Mesenchymal stem cell (in vitro differentiated cells and primary cell): ENCODE measurements at regions not wholly inside any gene's neighbourhood (a gene's known extent, or its start where the extent isn't known, plus 50 kb on each side); places are given as distances from the start of the nearest gene placed in this dataset.

ENCODE experiments used
- DNase-seq: peaks from one replicate; pipeline ENCODE4 v3.0.0-alpha.2; 2013
- H2AFZ ChIP-seq: one replicate; pipeline ENCODE4 v1.6.1; 2013; ENCODE audit warnings: low read depth, mild to moderate bottlenecking, control low read depth, inconsistent platforms, low read length, moderate library complexity
- H2AK5ac ChIP-seq: 2 replicates; pipeline ENCODE4 v1.6.1; 2013; ENCODE audit warnings: low read length, moderate library complexity, mild to moderate bottlenecking, inconsistent platforms; ENCODE audit not compliant: severe bottlenecking
- H2BK120ac ChIP-seq: one replicate; pipeline ENCODE4 v1.6.1; 2013; ENCODE audit warnings: low read depth, mild to moderate bottlenecking, inconsistent platforms, low read length, moderate library complexity
- H2BK12ac ChIP-seq, 2 experiments: one replicate each; pipeline ENCODE4 v1.6.1; 2013; ENCODE audit warnings: inconsistent platforms in 2 of 2, low read length in 2 of 2, mild to moderate bottlenecking in 2 of 2, moderate library complexity in 2 of 2, control low read depth in 1 of 2
- H2BK15ac ChIP-seq: one replicate; pipeline ENCODE4 v1.6.1; 2013; ENCODE audit warnings: mild to moderate bottlenecking, low read depth, inconsistent platforms; ENCODE audit not compliant: poor library complexity, severe bottlenecking
- H2BK5ac ChIP-seq: 2 replicates; pipeline ENCODE4 v1.6.1; 2013; ENCODE audit warnings: low read depth, mild to moderate bottlenecking, low read length, control low read depth, inconsistent platforms; ENCODE audit not compliant: poor library complexity, severe bottlenecking
- H3K14ac ChIP-seq, 2 experiments: one replicate each; pipeline ENCODE4 v1.6.1; 2013; ENCODE audit warnings: inconsistent platforms in 2 of 2, low read length in 2 of 2, control low read depth in 1 of 2, mild to moderate bottlenecking in 1 of 2, moderate library complexity in 1 of 2
- H3K18ac ChIP-seq, 2 experiments: one replicate each; pipeline ENCODE4 v1.6.1; 2013; ENCODE audit warnings: inconsistent platforms in 2 of 2, low read length in 2 of 2, control low read depth in 1 of 2, low read depth in 1 of 2, mild to moderate bottlenecking in 1 of 2
- H3K23ac ChIP-seq, 2 experiments: one replicate each; pipeline ENCODE4 v1.6.1; 2013; ENCODE audit warnings: inconsistent platforms in 2 of 2, low read length in 2 of 2, mild to moderate bottlenecking in 2 of 2, moderate library complexity in 2 of 2, control low read depth in 1 of 2
- H3K27ac ChIP-seq: 2 replicates; pipeline ENCODE4 v1.5.1; 2013; ENCODE audit warnings: mild to moderate bottlenecking, moderate library complexity, low read length, control low read depth, inconsistent platforms; ENCODE audit not compliant: poor library complexity, severe bottlenecking
- H3K27me3 ChIP-seq, 2 experiments: 2 replicates each; pipeline versions ENCODE4 v1.6.1 to v1.7.0; 2013; ENCODE audit warnings: low read length in 2 of 2, mild to moderate bottlenecking in 2 of 2, moderate library complexity in 2 of 2, control low read depth in 1 of 2, inconsistent platforms in 1 of 2; ENCODE audit not compliant: control insufficient read depth in 1 of 2, insufficient read depth in 1 of 2
- H3K36me3 ChIP-seq, 2 experiments: 2 replicates each; pipeline versions ENCODE4 v1.6.1 to v1.7.0; 2013; ENCODE audit warnings: low read length in 2 of 2, control low read depth in 1 of 2, inconsistent platforms in 1 of 2, low read depth in 1 of 2, mild to moderate bottlenecking in 1 of 2; ENCODE audit not compliant: insufficient read depth in 2 of 2, control insufficient read depth in 1 of 2
- H3K4ac ChIP-seq, 2 experiments: one replicate each; pipeline ENCODE4 v1.6.1; 2013; ENCODE audit warnings: inconsistent platforms in 2 of 2, low read length in 2 of 2, mild to moderate bottlenecking in 2 of 2, moderate library complexity in 2 of 2, control low read depth in 1 of 2, low read depth in 1 of 2
- H3K4me1 ChIP-seq: 2 replicates; pipeline ENCODE4 v1.6.1; 2013; ENCODE audit warnings: low read depth, low read length, control low read depth; ENCODE audit not compliant: control insufficient read depth, insufficient read depth
- H3K4me2 ChIP-seq: 2 replicates; pipeline ENCODE4 v1.6.1; 2013; ENCODE audit warnings: low read length, mild to moderate bottlenecking, inconsistent platforms; ENCODE audit not compliant: poor library complexity, severe bottlenecking
- H3K4me3 ChIP-seq, 2 experiments: 2 replicates each; pipeline versions ENCODE4 v1.5.1 to v1.7.0; 2013; ENCODE audit warnings: low read length in 2 of 2, mild to moderate bottlenecking in 2 of 2, control low read depth in 1 of 2, low read depth in 1 of 2; ENCODE audit not compliant: insufficient read depth in 1 of 2
- H3K79me1 ChIP-seq: replicated peaks from 2 replicates; pipeline ENCODE4 v1.6.1; 2013; ENCODE audit warnings: mild to moderate bottlenecking, control low read depth, low read length, inconsistent platforms; ENCODE audit not compliant: poor library complexity, severe bottlenecking
- H3K9ac ChIP-seq: 2 replicates; pipeline ENCODE4 v1.7.0; 2013; ENCODE audit warnings: mild to moderate bottlenecking, low read length, moderate library complexity
- H3K9me3 ChIP-seq: 2 replicates; pipeline ENCODE4 v1.7.0; 2013; ENCODE audit warnings: mild to moderate bottlenecking, low read length; ENCODE audit not compliant: control insufficient read depth
- H4K8ac ChIP-seq: one replicate; pipeline ENCODE4 v1.6.1; 2013; ENCODE audit warnings: inconsistent platforms, mild to moderate bottlenecking, low read length, moderate library complexity
- H4K91ac ChIP-seq: one replicate; pipeline ENCODE4 v1.6.1; 2013; ENCODE audit warnings: mild to moderate bottlenecking, low read length, inconsistent platforms
- WGBS: methylation state at CpG from one replicate; pipeline ENCODE4 v1.1.7; 2013; ENCODE audit warnings: mixed read lengths; 5-methylcytosine and 5-hydroxymethylcytosine counted together

DNA sequence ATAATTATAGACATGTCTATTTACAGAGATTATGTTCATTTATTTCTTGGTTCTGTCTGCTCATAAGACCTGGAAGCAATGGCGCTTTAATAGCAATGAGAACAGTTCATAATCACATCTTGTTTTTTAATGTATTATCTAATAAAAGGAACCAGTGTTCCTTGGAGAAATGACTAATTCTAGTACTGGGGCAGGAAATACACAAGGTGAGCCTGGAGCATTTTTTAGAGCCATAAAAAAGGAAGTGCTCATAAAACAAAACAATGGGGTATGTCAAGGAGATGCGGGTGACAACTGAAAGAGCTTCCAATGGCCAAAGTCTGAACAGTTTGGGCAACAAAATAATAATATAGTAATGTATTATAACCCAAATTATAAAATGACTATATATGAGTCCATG is 531.9 kb upstream of the CHD1 start:
- no peak overlapping the region for H3K9ac ChIP-seq
- no peak overlapping the region for H2BK120ac ChIP-seq
- no peak overlapping the region for H4K8ac ChIP-seq
- H3K27ac ChIP-seq = no peak overlapping the region
- no peak overlapping the region for H2BK15ac ChIP-seq
- H3K27me3 ChIP-seq = no peaks in the 10 kb centered on the region
- H2AK5ac ChIP-seq = no peak overlapping the region
- H2BK5ac ChIP-seq = no peak overlapping the region
- no peaks in the 10 kb centered on the region for H3K36me3 ChIP-seq
- no peak overlapping the region for H2AFZ ChIP-seq
- no peak overlapping the region for H4K91ac ChIP-seq
- WGBS = no CpG with 5 or more reads among the region's 2 CpGs
- no peak overlapping the region for H2BK12ac ChIP-seq
- no peak overlapping the region for H3K18ac ChIP-seq
- H3K14ac ChIP-seq = no peak overlapping the region
- H3K23ac ChIP-seq = no peak overlapping the region
- no peaks in the 10 kb centered on the region for H3K9me3 ChIP-seq
- H3K4me1 ChIP-seq = no peaks in the 10 kb centered on the region
- H3K4me3 ChIP-seq = no peak overlapping the region
- no peak for DNase-seq
- H3K4ac ChIP-seq = no peak overlapping the region
- H3K79me1 ChIP-seq = no peaks in the 10 kb centered on the region
- H3K4me2 ChIP-seq = no peak overlapping the region

- H3K4me3 ChIP-seq = no peak overlapping the region
- H3K18ac ChIP-seq = no peak overlapping the region
- H3K9me3 ChIP-seq = no peaks in the 10 kb centered on the region
- H3K27me3 ChIP-seq = no peaks in the 10 kb centered on the region
- no peaks in the 10 kb centered on the region for H3K79me1 ChIP-seq
- no peak for DNase-seq
- no peak overlapping the region for H3K4me2 ChIP-seq
- no peak overlapping the region for H4K8ac ChIP-seq
- no peak overlapping the region for H3K27ac ChIP-seq
- H2AFZ ChIP-seq = no peak overlapping the region
- WGBS = 90% methylated on average over 1 of the region's 2 CpGs
- no peak overlapping the region for H3K23ac ChIP-seq
- H4K91ac ChIP-seq = no peak overlapping the region
- no peak overlapping the region for H2BK12ac ChIP-seq
- no peak overlapping the region for H2BK120ac ChIP-seq
- no peak overlapping the region for H2BK5ac ChIP-seq
- H3K4me1 ChIP-seq = peaks cover 1% of the 10 kb centered on the region
- no peak overlapping the region for H2BK15ac ChIP-seq
- no peaks in the 10 kb centered on the region for H3K36me3 ChIP-seq
- no peak overlapping the region for H3K4ac ChIP-seq
- H3K9ac ChIP-seq = no peak overlapping the region
- H2AK5ac ChIP-seq = no peak overlapping the region
- no peak overlapping the region for H3K14ac ChIP-seq
Observed at GRCh38 chr5:99453196-99453595, 524.4 kb upstream of the CHD1 start.

GRCh38 chr5:99449786-99450185 is 521.0 kb upstream of the CHD1 start:
- no peak overlapping the region for H3K4ac ChIP-seq
- H3K79me1 ChIP-seq = no peaks in the 10 kb centered on the region
- H4K91ac ChIP-seq = no peak overlapping the region
- peak overlapping the region; percentile 90 for H3K27ac ChIP-seq
- no peak for DNase-seq
- no peak overlapping the region for H2BK12ac ChIP-seq
- H4K8ac ChIP-seq = no peak overlapping the region
- H3K4me3 ChIP-seq = no peak overlapping the region
- H2BK15ac ChIP-seq = no peak overlapping the region
- no peak overlapping the region for H3K9ac ChIP-seq
- H2BK5ac ChIP-seq = no peak overlapping the region
- no peaks in the 10 kb centered on the region for H3K27me3 ChIP-seq
- H3K14ac ChIP-seq = no peak overlapping the region
- no peak overlapping the region for H3K4me2 ChIP-seq
- no peaks in the 10 kb centered on the region for H3K9me3 ChIP-seq
- H3K23ac ChIP-seq = no peak overlapping the region
- WGBS = 65% methylated on average over 3 of the region's 3 CpGs
- H3K36me3 ChIP-seq = no peaks in the 10 kb centered on the region
- no peak overlapping the region for H3K18ac ChIP-seq
- H3K4me1 ChIP-seq = peaks cover 1% of the 10 kb centered on the region
- no peak overlapping the region for H2BK120ac ChIP-seq
- no peak overlapping the region for H2AFZ ChIP-seq
- no peak overlapping the region for H2AK5ac ChIP-seq

DNA sequence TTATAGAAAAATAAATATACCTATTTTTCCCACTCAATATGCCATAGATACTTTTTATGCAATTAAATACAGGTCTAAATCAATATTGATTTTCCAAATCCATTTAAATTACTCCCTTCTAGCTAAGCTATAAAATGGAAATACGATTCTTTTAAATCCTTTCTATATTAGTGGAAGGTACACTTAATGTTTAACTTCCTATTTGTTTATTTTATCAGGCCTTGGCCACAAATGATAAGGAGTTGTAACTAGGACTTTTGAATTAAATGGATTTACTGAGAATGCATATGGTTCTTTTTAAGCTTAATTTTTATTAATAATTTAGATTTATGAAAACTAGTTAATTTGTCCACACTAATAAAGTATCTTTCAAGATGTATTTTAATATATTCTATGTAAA is 517.0 kb upstream of the CHD1 start:
- H3K4me3 ChIP-seq = no peak overlapping the region
- H4K8ac ChIP-seq = no peak overlapping the region
- no peak overlapping the region for H2BK5ac ChIP-seq
- DNase-seq = no peak
- no peak overlapping the region for H2BK12ac ChIP-seq
- no peak overlapping the region for H2BK120ac ChIP-seq
- no peak overlapping the region for H2BK15ac ChIP-seq
- no peak overlapping the region for H4K91ac ChIP-seq
- H2AFZ ChIP-seq = no peak overlapping the region
- H3K23ac ChIP-seq = no peak overlapping the region
- no peak overlapping the region for H3K4ac ChIP-seq
- no peaks in the 10 kb centered on the region for H3K36me3 ChIP-seq
- H3K27ac ChIP-seq = no peak overlapping the region
- WGBS = no CpG with 5 or more reads among the region's 1 CpG
- no peak overlapping the region for H3K4me2 ChIP-seq
- H3K27me3 ChIP-seq = no peaks in the 10 kb centered on the region
- peaks cover 7% of the 10 kb centered on the region for H3K9me3 ChIP-seq
- H3K9ac ChIP-seq = no peak overlapping the region
- no peaks in the 10 kb centered on the region for H3K79me1 ChIP-seq
- no peak overlapping the region for H2AK5ac ChIP-seq
- H3K4me1 ChIP-seq = peaks cover 1% of the 10 kb centered on the region
- H3K14ac ChIP-seq = no peak overlapping the region
- no peak overlapping the region for H3K18ac ChIP-seq
